ENCODE measurements at regions not wholly inside any gene's neighbourhood (a gene's known extent, or its start where the extent isn't known, plus 50 kb on each side); places are given as distances from the start of the nearest gene placed in this dataset.

- no peak for TF ChIP-seq EZH2 (IDR thresholded peaks at IDR 0.05)
- TF ChIP-seq, protein P1, sequence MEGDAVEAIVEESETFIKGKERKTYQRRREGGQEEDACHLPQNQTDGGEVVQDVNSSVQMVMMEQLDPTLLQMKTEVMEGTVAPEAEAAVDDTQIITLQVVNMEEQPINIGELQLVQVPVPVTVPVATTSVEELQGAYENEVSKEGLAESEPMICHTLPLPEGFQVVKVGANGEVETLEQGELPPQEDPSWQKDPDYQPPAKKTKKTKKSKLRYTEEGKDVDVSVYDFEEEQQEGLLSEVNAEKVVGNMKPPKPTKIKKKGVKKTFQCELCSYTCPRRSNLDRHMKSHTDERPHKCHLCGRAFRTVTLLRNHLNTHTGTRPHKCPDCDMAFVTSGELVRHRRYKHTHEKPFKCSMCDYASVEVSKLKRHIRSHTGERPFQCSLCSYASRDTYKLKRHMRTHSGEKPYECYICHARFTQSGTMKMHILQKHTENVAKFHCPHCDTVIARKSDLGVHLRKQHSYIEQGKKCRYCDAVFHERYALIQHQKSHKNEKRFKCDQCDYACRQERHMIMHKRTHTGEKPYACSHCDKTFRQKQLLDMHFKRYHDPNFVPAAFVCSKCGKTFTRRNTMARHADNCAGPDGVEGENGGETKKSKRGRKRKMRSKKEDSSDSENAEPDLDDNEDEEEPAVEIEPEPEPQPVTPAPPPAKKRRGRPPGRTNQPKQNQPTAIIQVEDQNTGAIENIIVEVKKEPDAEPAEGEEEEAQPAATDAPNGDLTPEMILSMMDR (IDR thresholded peaks at IDR 0.05): no peak
Measured at GRCh38 chr7:49639068-49639593, 134.3 kb upstream of the VWC2 start.
